HG02763 (cell line): ENCODE measurements at regions not wholly inside any gene's neighbourhood (a gene's known extent, or its start where the extent isn't known, plus 50 kb on each side); places are given as distances from the start of the nearest gene placed in this dataset.
"Not testable (repeated sequence)": the region's sequence is repeated elsewhere in the genome, so short reads cannot be mapped to it uniquely, and the experiment has no call there.

Source experiments
- ATAC-seq: cut with Tn5 transposase; IDR thresholded peaks from one replicate; pipeline ENCODE4 v1.9.1; 2021; ENCODE audit warnings: mild to moderate bottlenecking, moderate library complexity; ENCODE audit not compliant: unreplicated experiment

DNA sequence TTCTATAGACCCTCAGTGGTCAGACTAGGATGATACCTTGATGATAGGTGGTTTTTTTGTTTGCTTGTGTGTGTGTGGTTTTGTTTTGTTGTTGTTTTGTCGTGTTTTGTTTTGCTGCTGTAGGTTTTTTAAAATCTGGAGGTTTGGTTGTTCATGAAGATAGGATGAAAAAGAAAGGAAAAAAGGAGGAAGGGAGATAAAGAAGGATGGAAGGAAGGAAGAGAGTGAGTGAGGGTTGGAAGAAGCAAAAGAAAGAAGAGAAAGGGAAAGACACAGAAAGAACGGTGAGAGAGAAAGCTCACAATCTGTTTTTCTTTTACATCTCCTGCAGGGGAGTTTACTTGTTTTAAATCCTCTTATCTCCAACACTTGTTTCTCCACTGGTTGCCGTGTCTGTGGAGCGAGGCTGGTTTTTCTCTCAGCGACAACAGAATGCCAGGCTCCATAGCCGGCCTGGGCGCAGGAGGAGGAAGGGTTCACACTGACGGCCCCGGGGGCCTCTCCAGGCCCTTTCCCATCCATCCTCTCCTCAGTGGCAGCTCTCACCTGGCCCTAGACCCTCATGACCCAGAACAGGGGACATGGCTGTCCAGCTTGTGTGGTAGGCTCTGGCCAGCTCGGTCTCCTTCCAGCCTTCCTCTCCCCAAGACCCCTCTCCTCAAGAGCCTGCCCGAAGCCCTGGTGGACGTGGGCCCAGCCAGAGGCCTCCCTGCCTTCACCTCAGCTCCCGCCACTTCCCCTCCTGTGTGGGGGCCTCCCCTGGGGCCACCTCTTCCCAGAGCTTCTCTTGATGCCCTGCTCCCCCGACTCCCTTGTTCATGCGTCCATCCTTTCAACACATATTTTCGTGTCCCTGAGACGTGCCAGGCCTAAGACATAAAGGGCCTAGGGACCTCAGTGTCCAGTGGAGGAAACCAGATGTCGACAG is 168.4 kb downstream of the VEGFA start:
- no peak for ATAC-seq

DNA sequence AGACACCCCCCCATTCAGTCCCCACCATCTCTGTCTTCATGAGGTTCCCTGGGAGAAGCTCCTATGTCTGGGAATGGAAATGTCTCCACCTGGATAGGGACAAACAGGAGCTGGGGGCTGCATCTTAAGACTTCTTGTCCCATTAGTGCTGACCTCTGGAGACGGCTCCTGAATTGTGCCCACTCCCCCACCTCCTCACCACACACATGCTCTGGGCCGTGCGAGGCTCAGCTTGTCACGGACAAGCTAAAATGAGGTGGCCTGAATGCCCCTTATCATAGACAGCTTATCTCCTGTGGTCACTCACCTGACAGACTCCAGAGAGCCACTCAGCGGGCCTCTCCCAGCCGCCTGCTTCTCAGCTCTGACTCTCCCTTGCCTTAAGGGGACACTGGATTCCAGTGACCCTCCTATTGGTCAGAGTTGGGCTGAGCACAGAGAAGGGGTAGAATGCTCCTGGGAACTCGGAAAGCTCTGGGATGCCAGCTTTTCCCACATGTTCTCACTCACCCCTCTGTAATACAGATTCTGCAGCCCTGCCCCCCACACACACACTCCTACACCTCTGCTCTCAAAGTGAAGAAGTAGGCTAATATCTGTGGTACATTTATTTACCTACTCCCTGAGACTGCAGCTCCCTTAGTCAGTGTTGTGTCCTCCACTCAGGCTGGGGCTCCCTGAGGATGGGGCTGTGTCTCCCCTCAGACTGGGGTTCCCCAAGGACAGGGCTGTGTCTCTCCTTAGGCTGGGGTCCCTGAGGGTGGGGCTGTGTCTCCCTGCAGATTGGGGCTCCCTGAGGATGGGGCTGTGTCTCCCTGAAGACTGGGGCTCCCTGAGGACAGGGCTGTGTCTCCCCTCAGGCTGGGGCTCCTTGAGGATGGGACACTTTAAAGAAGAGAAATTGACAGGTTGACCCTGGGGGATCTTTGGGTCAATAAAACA is 167.5 kb downstream of the VEGFA start:
- ATAC-seq, result no peak

DNA sequence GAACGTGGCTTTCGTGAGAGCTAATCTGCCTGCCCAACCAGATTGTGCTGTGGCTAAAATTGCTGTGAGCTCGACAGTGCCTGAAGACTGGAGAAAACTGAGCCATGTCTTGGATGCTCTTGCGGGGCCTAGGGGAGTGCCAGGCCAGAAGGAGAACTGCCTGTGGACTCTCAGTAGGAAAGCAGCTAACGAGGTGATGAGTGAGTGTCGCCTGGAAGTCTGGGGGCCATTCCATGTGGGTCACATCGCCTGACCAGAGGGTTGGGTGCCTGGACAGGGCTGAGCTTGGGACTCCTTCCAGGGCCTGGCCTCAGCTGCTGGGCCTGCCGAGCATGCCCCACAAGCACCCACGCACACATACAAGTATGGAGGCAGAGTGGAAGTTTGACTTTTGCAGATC is 166.5 kb downstream of the VEGFA start:
- no peak for ATAC-seq

DNA sequence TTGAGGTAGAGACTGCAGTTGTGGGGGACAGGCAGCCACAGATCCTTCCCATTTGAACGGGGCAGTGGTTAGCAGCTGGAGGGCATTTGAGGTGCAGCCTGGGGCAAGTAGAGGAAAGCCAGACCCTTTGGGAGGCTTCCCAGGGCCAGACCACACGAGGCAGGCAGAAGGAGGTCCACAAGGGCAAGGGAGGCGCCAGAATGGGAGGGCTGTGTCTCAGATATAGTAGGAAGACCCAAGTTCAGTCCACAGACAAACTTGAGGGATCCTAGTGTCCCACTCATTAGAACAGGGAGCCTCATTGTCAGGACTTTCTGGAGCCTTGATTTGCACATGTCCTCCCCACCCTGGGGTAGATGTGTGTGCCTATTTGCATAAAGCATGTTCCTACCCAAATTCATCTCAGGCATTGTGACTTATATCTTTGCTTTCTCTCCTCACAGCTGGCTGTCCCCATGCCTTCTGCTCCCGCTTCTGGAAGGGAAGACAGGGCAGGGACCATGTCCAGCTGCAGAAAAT is 166.0 kb downstream of the VEGFA start:
- no peak for ATAC-seq

DNA sequence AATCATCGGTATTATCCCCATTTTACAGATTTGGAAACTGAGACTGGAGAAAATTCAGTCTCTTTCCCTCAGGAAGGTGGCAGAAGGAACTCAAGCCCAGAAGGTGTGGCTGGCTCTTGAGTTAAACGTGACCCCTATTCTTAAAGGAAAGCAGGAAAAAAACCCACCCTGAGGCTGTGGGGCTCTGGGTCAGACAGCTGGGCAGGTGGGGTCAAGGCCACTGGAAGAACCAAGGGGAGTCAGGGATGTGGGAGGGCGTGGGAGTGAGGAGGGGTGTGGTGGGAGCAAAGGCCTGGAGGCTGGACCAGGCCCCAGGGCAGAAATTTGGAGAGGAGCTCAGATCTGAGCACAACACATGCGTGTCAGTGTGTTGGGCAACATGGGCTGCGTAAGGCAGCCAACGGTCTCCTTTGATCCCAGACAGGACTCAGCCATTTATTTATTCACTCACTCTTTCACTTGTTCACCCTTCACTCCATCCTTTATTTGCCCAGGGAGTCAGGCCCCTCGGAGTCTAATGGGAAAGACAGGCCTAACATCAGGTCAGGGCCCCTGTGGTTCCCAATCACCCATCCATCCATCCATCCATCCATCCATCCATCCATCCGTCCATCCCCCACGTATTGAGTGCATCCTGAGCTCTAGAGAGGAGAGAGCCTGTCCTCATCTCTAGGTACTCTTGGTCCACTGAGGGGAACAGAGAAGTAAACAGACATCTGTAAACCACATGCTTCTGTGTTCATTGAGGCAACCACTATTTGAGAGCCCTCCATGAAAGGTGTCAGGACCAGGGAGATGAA is 165.0 kb downstream of the VEGFA start:
- ATAC-seq, result no peak

DNA sequence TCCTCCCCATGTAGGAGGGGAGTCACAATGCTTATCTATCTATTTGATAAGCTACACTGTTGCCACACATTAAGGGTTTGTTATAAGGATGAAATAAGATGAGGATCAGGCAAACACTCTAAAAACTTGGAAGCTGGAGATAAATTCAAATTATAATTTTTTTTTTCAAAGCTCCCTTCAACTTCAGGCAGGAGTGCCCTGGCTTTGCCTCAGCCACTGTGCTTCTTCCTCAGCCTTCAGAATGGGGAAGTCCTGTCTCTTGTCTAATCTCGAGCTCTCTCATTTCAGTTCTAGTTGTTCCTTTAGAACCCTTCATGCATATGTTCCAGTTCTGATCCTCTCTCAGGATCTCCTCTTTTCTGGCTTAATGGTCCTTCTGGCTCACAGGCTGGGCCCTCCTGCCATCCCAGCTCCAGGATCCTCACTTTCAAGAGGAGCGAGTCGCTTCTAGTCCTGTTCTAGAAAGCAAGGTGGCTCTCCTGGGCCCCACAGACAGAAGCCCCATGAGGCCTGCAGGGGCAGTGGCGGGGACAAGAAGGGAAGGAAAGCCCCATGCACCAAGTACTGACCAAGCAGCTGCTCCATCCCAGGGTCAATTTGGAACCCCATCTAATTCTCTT is 164.3 kb downstream of the VEGFA start:
- no peak for ATAC-seq

DNA sequence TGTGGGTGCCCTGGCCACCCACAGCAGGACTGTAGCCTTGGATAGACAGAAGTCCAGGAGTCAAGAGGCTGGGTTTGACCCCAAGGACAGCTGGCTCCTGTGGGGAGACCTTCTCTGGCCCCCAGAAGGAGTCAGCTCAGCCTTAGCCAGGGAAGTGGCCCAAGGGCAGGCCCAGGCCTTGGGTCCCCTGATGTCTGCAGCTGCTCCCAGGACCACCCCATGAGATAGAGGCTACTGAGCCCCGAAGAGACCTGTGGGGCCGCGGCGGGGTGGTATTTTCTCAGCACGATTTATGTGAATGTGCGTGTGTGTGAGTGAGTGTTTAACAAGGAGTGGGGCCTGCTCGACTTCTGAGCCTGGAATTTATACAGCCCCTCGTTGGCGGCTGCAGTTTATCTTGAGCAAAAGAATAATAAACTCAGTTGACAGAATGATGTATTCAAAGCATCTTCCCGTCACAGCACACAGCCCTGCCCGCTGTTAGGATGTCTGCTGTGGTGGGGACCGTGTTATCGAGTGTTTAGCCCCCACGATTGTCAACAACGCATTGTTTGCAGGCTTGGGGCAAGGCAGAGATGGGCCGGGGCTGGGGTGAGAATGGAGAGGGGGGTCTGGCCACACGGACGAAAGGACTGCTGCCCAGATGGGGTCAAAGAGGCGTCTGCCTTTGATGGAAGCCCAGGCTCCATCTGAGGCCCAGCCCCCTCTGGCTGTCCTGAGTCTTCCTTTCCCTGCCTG is 163.3 kb downstream of the VEGFA start:
- ATAC-seq, result no peak

DNA sequence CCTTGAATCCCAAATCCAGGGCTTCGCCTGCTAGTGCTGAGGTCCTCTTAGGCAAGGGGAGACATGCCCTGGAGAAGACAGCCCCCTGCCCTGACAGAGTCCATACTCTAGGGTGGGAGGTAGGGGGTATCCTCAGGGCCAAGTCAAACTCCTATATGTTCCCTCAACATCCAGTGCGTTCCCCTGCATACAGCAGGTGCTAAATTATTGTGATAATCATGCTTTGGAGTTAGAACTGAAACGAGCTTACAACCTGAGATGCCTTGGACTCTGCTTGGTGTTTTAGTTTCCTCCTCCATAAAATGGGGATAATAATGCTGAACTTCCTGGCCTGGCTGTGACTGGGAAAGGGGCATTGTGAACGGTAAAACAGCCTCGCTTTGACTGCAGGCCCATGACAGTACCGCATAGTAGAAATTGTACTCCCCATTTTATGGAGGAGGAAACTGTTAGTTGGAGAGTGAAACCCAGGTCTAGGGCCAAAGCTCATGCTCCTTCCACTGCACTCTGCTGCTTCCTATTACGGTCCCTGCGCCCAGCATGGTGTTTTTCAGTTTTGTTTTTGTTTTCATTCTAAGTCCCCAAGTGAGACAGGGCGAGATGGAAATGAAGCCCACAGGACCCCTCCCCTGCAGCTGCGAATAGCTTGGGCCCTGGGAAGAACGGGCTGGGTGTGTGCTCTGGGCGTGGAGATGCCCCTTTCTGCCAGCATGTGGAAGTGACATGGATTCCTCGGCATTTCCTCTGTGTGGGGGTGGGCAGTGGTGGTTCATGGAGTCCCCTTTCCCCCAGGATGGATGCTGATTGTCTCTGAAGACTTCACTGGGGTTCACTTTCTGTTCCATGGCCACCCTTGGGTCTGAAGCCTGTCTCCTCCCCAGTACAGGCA is 162.5 kb downstream of the VEGFA start:
- no peak for ATAC-seq

DNA sequence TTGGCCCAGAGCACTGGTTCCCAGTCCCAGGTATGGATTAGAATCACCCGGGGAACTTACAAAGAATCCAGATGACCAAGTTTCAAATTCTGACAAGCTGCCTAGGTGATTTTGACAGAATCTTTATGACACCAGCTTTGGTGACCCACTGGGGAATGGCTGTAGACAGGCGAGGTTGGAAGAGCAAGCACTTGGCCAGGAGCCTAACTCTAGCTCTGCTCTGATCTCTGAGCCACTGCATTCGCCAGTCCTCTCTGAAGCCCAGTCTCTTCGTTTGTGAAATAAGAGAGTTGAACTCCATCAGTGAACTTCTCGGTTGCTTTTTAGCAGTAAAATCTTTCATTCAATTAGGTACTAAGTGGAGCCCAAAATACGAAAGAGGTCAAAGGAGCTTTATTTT is 161.2 kb downstream of the VEGFA start:
- no peak for ATAC-seq

DNA sequence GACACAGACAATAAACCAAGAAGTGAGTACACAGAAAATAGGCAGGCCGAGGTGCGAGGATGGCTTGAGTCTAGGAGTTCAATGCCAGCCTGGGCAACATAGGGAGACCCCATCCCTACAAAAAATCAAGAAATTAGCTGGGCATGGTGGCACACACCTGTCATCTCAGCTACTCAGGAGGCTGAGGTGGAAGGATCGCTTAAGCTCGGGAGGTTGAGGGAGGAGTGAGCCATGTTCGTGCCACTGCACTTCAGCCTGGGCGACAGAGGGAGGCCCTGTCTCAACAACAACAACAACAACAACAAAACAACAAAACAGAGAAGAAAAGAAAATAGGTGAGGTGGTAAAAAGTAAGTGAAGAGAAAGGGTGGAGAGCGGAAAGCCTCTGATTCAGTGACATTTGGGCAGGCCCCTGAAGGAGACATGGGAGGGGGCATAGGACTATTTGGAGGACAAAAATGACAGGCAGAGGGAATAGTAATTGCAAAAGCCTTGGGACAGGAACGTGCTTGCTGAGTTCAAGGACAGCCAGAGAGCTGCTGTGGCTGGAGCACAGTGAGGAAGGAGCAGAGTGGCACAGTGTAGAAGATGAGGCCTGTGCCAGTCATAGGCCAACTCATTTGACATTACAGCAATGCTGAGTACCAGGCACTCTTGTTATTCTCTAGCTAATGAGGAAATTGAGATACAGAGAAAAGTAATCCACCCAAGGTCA is 160.6 kb downstream of the VEGFA start:
- ATAC-seq, result no peak

DNA sequence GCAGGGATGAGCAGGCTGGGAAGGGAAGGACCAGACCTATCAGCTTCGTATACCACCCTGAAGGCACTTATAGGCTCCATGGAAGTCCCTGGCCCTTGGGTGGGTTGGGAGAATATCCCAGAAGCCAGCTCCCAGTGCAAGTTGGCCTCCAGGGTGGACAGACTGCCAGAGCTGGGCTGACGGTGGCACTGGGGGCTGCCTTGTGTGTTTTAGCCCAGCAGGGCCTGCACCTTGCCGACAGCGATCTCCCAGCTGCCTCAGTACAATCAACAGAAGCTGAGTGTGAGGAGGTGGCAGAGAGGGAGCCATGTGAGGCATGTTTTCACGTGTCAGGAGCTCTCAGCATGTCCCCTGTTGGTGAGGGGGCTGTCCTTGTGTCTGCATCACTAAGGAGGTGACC is 159.5 kb downstream of the VEGFA start:
- no peak for ATAC-seq

DNA sequence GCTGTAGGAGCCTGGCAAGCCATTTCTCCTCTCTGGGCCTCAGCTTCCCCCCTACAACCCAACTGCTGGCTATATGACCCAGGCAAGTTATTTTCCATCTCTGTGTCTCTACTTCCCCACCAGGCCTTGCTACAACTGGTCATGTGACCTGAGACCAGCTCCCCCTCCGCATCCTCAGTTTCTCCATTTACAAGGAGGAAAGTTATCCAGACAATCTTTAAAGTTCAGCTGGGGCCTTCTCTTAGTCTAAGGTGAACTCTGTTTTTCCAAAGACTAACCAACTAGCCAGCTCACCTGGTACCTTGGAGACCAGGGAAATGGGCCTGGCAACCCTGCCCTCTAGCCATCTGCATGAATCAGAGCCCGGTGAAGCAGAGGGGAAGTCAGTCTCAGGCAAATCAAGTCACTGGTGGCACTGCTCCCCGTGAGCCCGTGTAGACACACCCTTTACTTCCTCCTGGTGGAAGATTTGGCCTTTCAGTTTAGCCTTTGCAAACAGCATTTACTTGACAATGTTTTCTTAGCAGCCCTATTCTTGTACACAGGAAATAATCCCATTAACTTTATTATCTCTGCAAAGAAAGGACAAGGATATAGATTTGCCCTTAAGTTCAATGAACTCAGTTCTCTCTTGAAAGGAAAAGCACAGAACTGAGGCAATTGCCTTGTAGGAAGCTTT is 157.7 kb downstream of the VEGFA start:
- ATAC-seq, result no peak

DNA sequence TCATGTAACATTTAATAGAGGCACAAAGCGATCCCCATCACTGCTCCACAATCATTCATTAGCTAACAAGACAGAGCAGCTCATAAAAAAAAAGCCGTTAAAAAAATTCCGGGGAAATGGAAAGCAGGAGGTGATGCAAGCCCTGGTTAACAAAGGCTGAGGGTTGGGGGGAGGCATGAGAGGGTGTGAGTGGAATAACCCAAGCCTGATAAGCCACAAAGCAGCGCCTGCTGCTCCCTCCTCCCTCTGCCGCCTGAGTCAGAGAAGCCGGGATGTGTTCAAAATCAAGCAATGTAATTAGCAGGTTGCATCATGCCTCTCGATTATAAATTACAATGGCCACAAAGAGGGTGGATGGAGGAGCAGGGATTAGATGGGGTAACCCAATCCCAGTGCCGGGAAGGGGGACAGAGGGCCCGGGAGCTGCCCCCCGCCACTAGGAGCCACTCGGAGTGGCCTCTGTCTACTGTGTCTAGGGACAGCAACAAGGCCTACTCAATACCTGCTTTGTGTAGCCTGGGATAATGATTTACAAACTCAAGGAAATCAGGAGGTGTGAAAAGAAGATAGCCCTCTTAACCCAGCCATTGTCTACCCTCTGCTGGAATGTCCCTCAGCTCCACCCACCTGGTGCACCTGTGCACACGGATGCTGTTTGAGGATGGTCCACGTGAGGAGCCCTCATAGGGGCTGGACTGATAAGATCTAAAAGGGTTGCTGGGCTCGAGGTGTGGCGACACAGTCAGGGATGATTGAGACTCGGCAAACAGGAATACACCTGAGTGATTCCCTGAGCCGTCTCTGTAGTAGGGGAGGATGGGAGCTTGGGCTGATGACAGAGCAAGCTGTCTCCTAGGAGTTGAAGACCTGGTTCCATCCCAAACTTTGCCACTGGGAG is 156.9 kb downstream of the VEGFA start:
- no peak for ATAC-seq

DNA sequence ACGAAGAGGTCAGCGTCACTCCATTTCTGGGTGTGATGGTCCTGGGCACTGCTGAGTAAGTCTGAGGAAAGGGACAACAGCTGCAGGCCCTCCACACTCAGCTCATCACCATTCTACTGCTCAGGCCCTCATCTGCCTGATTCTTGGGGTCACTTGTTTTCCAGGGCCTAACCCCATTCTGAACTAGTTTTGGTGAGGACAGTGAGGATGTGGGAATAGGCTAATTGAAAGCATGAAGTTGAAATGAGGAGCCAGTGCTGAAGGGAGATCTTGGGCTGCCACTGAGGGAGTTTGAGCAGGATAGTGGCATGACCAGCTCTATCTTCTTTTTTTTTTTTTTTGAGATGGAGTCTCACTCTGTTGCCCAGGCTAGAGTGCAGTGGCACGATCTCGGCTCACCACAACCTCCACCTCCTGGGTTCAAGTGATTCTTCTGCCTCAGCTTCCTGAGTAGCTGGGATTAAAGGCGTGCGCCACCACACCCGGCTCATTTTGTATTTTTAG is 155.7 kb downstream of the VEGFA start:
- not testable (repeated sequence) for ATAC-seq

DNA sequence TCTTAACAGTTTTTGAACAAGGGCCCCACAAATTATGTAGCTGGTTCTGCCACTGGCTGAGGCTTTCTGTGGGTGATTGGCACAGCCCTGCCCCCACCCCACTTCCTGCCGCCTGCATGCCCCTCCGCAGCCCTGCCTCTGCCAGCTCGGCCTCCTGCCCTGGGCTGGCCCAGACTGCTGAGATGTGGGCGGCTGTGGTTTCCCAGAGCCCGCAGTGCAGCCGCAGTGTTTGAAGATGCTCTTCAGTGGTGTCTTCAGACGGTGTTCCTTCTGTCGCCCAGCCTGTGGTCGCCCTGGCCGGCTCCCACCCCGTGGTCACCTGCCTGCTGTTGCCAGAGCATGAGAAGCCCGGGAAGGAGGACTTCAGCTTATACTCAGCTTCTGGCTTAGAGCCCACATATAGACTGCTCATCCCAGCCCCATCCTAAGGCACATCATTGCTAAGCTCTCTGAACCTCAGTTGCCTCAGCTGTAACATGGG is 154.3 kb downstream of the VEGFA start:
- ATAC-seq, result no peak
